Breast epithelium (tissue), 4 donors: ENCODE measurements at regions not wholly inside any gene's neighbourhood (a gene's known extent, or its start where the extent isn't known, plus 50 kb on each side); places are given as distances from the start of the nearest gene placed in this dataset.

Experiments
- DNase-seq, 2 donors: peaks; one replicate each; pipeline ENCODE4 v3.0.0-alpha.2; 2019; ENCODE audit warnings: low spot score in 2 of 2
- H3K27ac ChIP-seq, 2 donors: fragments of 200-600 bp; sonication (generic) in 1 of 2; one replicate each; pipeline ENCODE4 v1.5.1; 2016 to 2019; ENCODE audit warnings: mild to moderate bottlenecking in 1 of 2
- H3K27me3 ChIP-seq, 2 donors: fragments of 200-600 bp; sonication (generic) in 1 of 2; one replicate each; pipeline versions ENCODE4 v1.5.1 to v1.6.0; 2017 to 2019; ENCODE audit warnings: control low read depth in 1 of 2, mild to moderate bottlenecking in 1 of 2
- H3K36me3 ChIP-seq: fragments of 200-600 bp; one replicate; pipeline ENCODE4 v1.5.1; 2019
- H3K4me1 ChIP-seq, 2 donors: fragments of 200-600 bp; sonication (generic); one replicate each; pipeline ENCODE4 v1.5.1; 2016 to 2019; ENCODE audit warnings: control low read depth in 1 of 2
- H3K4me3 ChIP-seq, 3 donors: fragments of 200-600 bp; sonication (generic); 1 replicate in 2 of 3; 2 replicates in 1 of 3; pipeline ENCODE4 v1.5.1; 2016 to 2019; ENCODE audit warnings: mild to moderate bottlenecking in 3 of 3, moderate library complexity in 2 of 3
- H3K9me3 ChIP-seq, 2 donors: fragments of 200-600 bp; sonication (generic) in 1 of 2; one replicate each; pipeline ENCODE4 v1.5.1; 2016 to 2019; ENCODE audit warnings: control low read depth in 1 of 2
- CTCF ChIP-seq, 3 donors: fragments of 450-650 bp; IDR thresholded peaks; one replicate each; pipeline ENCODE4 v1.5.1; 2016 to 2017; ENCODE audit warnings: antibody characterized with exemption in 3 of 3, mild to moderate bottlenecking in 3 of 3, moderate library complexity in 3 of 3
- POLR2A ChIP-seq: fragments of 450-650 bp; IDR thresholded peaks from one replicate; pipeline ENCODE4 v1.6.1; 2016; ENCODE audit warnings: antibody characterized with exemption, mild to moderate bottlenecking, moderate library complexity
- POLR2AphosphoS5 ChIP-seq, 3 donors: sonication (generic); formaldehyde crosslinking; IDR thresholded peaks; one replicate each; pipeline ENCODE4 v1.6.1; 2017; ENCODE audit warnings: antibody characterized with exemption in 3 of 3
- intact Hi-C: fragments of 100-400 bp; cut with DNase I; formaldehyde crosslinking; loops from one replicate; pipeline ENCODE4 v1.15.1; 2023; ENCODE audit warnings: low total_unique reads

- Histone ChIP-seq H3K27ac (no peak overlapping the region), H3K4me3 (no peak overlapping the region), H3K4me1 (no peaks in the 10 kb centered on the region), H3K27me3 (no peaks in the 10 kb centered on the region), H3K36me3 (no peaks in the 10 kb centered on the region), H3K9me3 (no peaks in the 10 kb centered on the region)
- DNase-seq = no peak
- intact Hi-C loops = no loop called here
- TF ChIP-seq POLR2A (no peak), POLR2AphosphoS5 (IDR thresholded peaks at IDR 0.05) (no peak), CTCF (IDR thresholded peaks at IDR 0.05) (no peak)
Observed at GRCh38 chr10:78365694-78366093, 332.0 kb downstream of the RPS24 start.

- no peak for TF ChIP-seq CTCF (IDR thresholded peaks at IDR 0.05)
- no peak for TF ChIP-seq POLR2AphosphoS5 (IDR thresholded peaks at IDR 0.05)
- no peak for TF ChIP-seq POLR2A
- Histone ChIP-seq H3K36me3 (no peaks in the 10 kb centered on the region), H3K27me3 (no peaks in the 10 kb centered on the region), H3K4me1 (no peaks in the 10 kb centered on the region), H3K4me3 (no peak overlapping the region), H3K9me3 (no peaks in the 10 kb centered on the region), H3K27ac (no peak overlapping the region)
- DNase-seq = no peak
- intact Hi-C loops = no loop called here
Observed at GRCh38 chr10:78366663-78367411, 333.2 kb downstream of the RPS24 start.

GRCh38 chr10:78367751-78368150, 334.1 kb downstream of the RPS24 start:
- no peak for TF ChIP-seq POLR2AphosphoS5 (IDR thresholded peaks at IDR 0.05)
- TF ChIP-seq CTCF (IDR thresholded peaks at IDR 0.05) = no peak
- no peak for TF ChIP-seq POLR2A
- H3K27me3 ChIP-seq = no peaks in the 10 kb centered on the region
- no peaks in the 10 kb centered on the region for H3K4me1 ChIP-seq
- H3K27ac ChIP-seq = no peak overlapping the region
- intact Hi-C loops = no loop called here
- no peak overlapping the region for H3K4me3 ChIP-seq
- DNase-seq = no peak
- no peaks in the 10 kb centered on the region for H3K36me3 ChIP-seq
- H3K9me3 ChIP-seq = no peaks in the 10 kb centered on the region

DNA sequence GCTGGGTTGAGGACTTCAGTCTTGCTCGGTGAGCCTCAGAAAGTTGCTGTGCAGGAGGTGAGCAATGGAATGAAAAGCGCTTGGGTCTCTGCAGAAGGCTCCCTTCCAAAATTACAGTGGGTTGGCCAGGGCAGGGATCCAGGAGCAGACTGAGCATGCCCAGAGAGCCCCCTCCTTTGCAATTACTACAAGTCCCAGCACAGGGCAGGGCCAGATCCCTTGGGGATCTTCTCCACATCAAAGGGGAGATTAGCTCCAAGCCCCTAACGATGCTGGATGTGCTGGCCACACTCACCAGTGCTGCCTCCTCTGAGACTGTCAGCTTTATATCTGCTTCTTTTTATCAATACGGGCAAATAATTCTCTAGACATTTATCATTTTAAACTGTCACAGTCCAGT, 337.5 kb downstream of the RPS24 start:
- H3K36me3 ChIP-seq = no peaks in the 10 kb centered on the region
- no peak overlapping the region for H3K4me3 ChIP-seq
- DNase-seq = no peak
- no peak overlapping the region for H3K27ac ChIP-seq
- H3K9me3 ChIP-seq = no peaks in the 10 kb centered on the region
- peaks cover 0 to 3% of the 10 kb centered on the region in 2 donors for H3K4me1 ChIP-seq
- TF ChIP-seq POLR2AphosphoS5 (IDR thresholded peaks at IDR 0.05) (no peak), POLR2A (no peak), CTCF (IDR thresholded peaks at IDR 0.05) (no peak)
- no peaks in the 10 kb centered on the region for H3K27me3 ChIP-seq
- intact Hi-C loops = no loop called here

- Histone ChIP-seq H3K4me3 (no peak overlapping the region), H3K36me3 (no peaks in the 10 kb centered on the region), H3K9me3 (no peaks in the 10 kb centered on the region), H3K27ac (no peak overlapping the region), H3K27me3 (no peaks in the 10 kb centered on the region), H3K4me1 (peaks cover 0 to 3% of the 10 kb centered on the region in 2 donors)
- no peak for TF ChIP-seq CTCF (IDR thresholded peaks at IDR 0.05)
- TF ChIP-seq POLR2AphosphoS5 (IDR thresholded peaks at IDR 0.05) = no peak
- intact Hi-C loops = no loop called here
- DNase-seq = no peak
Observed at GRCh38 chr10:78372806-78373205, 339.1 kb downstream of the RPS24 start.
